ENCODE measurements at regions not wholly inside any gene's neighbourhood (a gene's known extent, or its start where the extent isn't known, plus 50 kb on each side); places are given as distances from the start of the nearest gene placed in this dataset.

GRCh38 chr19:28939236-28939635 is 273.7 kb downstream of the UQCRFS1 start:
- no peak for DNase-seq (ENCODE audit: low read depth in 2 of 2)

- no peak for DNase-seq (ENCODE audit: low read depth in 2 of 2)
Measured at GRCh38 chr19:28936001-28936400, 276.9 kb downstream of the UQCRFS1 start.

- DNase-seq (ENCODE audit: low read depth in 2 of 2) = no peak
Measured at GRCh38 chr19:28934631-28935030, 278.3 kb downstream of the UQCRFS1 start.

- DNase-seq (ENCODE audit: low read depth in 2 of 2) = no peak
Measured at GRCh38 chr19:28933039-28933438, 279.9 kb downstream of the UQCRFS1 start.

DNA sequence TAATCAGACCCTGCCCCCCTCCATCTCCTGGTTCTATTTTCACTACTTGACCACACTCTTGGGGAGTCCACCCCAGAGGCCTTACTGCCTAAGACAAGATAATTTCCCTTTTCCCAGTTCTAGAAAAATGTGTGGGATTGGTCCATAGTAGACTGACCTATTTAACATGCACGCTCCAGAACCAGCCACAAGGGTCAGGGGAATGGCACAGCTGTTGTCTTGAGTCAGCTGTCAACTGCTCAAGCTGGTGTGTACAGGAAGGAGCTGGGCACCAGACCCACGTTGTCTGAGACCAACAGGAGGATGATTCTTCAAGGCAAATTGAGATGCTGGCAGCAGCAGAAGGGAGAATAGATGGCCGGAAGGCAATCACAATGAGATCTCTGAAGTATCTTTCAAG is 280.5 kb downstream of the UQCRFS1 start:
- no peak for DNase-seq (ENCODE audit: low read depth in 2 of 2)

DNA sequence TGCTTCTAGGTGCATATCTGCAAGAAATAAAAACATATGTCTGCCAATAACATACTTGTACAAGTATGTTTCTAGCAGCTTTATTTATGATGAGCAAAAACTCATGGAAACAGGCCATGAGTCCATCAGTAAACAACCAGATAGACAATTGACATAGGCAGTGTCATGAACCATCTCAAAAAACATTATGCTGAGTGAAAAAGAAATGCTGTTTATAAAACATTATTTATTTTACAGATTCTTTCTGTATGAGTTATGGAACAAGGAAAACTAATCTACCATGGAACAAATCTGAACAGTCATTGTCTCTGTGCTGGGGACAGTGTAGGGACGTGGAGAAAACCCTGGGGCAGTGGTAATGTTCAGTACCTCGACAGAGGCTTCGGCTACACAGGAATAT is 283.9 kb downstream of the UQCRFS1 start:
- no peak for DNase-seq (ENCODE audit: low read depth in 2 of 2)

DNA sequence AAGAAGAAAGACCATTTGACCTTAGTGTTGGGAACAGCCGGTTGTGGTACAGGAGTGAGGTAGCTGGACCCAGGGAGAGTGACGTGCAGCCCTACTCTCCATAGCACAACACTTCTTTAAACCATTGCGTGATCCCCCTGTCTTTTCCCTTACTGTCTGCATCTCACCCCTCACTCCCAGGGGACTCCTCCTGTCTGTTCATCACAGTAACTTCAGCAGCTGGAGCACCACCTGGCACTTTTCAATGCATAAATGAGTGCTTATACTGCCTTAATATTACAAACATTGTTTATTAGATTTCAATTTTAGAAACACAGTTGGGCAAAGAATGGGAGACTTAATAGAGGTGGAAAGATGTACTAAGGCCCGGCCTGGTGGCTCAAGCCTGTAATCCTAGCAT is 285.5 kb downstream of the UQCRFS1 start:
- DNase-seq (ENCODE audit: low read depth in 2 of 2) = no peak

DNA sequence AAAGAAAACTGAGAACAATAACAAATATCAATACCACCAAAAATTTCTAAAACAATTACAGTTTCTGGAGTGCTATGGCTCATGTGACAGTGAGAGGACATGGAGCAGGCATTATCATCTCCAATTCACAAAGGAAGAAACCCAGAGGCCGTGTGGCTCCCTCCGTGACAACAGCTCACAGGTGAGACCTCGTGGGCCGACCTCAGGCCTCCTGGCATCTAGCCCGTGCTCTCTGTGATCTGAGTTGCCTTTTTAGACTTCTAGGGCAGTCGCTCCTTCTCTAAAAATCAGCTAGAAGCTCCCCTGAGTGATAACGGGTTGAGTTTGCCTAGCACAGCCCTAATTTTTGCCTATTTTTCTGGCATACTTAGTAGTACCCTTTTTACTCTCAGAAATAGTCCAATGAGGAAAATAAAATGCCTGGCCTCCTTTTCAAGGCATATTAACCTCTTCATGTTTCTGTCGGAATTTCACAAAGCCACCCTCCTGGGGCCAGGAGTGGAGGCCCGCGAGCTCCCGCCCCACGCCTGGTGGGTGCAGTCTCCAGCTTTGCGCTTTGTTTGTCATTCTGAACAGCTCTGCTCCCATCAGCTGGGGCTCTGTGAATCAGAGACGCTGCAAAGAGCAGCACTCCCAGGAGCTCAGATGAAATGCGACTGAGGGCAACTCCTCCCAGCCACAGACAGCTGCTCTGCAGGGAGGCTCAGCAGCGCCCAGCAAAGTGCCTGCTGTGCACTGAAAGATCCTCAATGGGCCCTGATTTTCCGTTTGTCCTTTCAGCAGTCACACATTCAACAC is 292.5 kb downstream of the UQCRFS1 start:
- DNase-seq (ENCODE audit: low read depth in 2 of 2) = no peak

GRCh38 chr19:28917621-28918020 is 295.3 kb downstream of the UQCRFS1 start:
- no peak for DNase-seq (ENCODE audit: low read depth in 2 of 2)

GRCh38 chr19:28915737-28916460 is 297.1 kb downstream of the UQCRFS1 start:
- no peak for DNase-seq (ENCODE audit: low read depth in 2 of 2)

- no peak for DNase-seq (ENCODE audit: low read depth in 2 of 2)
Measured at GRCh38 chr19:28915202-28915601, 297.7 kb downstream of the UQCRFS1 start.

DNA sequence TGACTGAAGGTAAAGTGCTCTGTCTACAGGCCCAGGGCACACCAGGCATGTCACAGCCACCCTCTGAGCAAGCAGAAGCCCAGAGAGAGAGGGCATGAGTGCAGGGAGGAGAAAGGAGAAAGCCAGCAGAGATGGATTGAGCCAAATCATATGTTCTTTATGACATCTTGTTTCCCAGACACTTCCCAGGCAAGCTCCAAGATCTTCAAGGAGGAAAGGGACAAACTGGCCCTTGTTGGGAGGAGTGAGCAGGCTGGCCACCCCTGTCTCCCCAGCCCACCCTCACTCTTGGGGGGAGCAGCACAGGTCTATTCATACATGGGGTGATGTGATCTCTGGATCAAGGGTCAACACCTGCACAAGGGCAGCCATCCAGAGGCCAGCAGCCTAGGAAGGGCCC is 298.8 kb downstream of the UQCRFS1 start:
- no peak for DNase-seq (ENCODE audit: low read depth in 2 of 2)

GRCh38 chr19:28913626-28914025 is 299.3 kb downstream of the UQCRFS1 start:
- no peak for DNase-seq (ENCODE audit: low read depth in 2 of 2)

DNA sequence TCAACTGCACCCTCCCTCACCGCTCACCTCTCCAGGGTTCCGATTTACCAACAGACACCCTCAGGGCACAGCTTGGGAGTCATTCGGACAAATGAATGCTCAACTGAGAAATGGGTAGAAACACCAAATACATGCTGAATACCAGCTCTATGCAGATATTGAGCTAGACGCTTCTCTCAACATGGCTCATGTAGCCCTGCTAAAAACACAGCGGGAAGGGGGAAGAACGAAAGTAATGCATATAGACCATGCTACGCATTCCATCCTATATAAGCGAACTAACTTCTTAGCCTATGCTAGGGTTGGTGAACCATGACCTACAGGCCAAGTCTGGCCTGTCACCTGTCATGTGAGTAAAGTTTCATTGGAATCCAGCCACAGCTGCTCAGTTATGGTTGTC is 304.0 kb downstream of the UQCRFS1 start:
- DNase-seq (ENCODE audit: low read depth in 2 of 2) = no peak

GRCh38 chr19:28907534-28907933 is 305.4 kb downstream of the UQCRFS1 start:
- no peak for DNase-seq (ENCODE audit: low read depth in 2 of 2)

GRCh38 chr19:28905996-28906395 is 307.0 kb downstream of the UQCRFS1 start:
- no peak for DNase-seq (ENCODE audit: low read depth in 2 of 2)

DNA sequence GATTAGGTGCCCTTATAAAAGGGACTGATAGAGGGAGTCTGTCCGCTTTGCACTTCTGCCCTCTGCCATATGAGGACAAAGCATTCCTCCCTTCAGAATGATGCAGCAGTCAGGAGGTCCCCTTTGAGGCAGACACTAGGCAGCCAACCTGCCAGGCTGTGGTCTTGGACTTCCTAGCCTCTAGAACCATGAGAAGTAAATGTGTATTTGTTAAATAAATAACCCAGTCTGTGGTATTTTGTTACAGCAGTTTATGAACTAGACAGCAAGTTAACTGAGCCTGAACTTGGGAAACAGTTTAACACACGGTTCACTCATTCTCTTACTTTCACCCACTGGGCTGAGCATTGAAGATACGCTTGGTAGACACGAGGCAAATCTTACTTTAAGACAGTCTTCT is 313.2 kb downstream of the UQCRFS1 start:
- no peak for DNase-seq (ENCODE audit: low read depth in 2 of 2)

DNA sequence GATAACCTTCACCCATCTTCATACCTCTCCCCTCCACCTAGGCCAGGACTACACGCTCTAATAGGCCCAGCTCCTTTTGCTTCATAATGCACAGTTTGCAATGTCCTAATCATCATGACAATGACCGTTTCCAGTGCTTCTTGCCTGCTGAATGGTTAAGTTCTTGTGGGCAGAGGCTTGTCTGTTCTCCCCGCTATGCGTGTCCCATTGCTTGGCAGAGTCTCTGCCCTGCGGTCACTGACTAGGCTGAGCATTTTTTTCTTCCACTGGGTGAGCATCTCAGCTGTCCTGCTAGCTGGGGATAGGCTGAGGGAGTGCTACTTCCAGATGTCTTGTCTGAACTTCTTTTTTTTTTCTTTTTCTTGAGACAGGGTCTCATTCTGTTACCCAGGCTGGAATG is 314.7 kb downstream of the UQCRFS1 start:
- no peak for DNase-seq (ENCODE audit: low read depth in 2 of 2)

GRCh38 chr19:28889941-28890670 is 322.8 kb downstream of the UQCRFS1 start:
- DNase-seq (ENCODE audit: low read depth in 2 of 2) = no peak

DNA sequence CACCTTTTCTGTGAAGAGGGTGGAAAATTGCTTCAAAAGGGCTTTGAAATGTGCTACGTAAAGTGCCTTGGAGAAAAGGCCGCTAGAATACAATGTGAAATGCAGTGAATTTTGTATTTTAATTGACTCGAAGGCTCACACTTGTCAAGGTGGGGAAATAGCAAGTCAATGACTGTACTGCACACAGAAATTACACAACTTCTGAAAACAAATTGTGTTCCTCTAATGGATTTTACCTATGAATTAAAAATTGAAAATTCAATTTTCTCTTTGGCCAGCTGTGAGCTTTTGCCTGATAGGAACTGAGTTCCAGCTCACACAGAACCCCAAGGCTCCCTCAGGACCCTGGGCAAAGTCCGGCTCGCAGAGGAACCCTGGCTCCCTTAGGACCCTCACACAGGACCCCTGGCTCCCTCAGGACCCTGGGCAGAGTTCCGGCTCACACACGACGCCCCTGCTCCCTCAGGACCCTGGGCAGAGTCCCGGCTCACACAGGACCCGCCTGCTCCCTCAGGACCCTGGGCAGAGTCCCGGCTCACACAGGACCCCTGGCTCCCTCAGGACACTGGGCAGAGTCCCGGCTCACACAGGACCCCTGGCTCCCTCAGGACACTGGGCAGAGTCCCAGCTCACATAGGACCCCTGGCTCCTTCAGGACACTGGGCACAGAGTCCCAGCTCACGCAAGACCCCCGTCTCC is 324.9 kb downstream of the UQCRFS1 start:
- no peak for DNase-seq (ENCODE audit: low read depth in 2 of 2)

DNA sequence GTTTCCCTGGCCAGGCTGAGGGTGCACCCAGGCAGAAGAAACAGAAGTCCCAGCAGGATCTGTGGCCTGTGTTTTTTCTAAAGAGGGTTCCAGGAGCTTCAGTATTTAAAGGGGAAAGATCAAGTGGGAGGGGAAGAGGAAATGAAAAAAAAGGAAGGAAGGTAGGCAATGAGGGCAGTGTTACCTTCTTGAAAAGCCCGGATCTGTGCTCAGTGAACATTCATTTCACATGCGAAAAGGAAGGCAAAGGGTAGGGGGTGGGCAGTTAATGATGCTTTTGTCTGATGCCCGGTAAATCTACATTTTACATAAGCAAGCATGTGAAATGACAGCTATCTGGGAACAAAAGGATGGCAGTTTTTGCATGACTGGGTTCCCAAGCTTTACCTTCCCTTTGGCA is 326.2 kb downstream of the UQCRFS1 start:
- DNase-seq (ENCODE audit: low read depth in 2 of 2) = no peak

DNA sequence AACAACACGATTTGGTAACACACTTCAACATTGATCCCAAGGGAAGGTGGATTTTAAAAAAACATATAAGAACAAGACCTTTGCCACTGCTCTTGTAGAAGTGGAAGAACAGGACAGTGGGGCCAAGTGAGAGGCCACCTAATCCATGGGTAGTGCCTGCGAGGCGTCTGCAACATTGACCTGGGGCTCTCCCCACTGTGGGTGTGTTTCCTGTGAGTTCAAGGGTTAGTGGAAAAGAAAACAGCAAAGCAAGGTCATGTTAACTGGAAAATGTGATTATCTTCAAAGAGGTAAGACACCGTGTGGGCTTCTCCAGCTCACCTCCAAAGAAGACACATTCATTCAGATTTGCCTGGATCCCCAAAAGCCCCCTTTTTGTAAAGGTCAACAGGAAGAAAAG is 327.0 kb downstream of the UQCRFS1 start:
- no peak for DNase-seq (ENCODE audit: low read depth in 2 of 2)

All from stimulated activated CD8-positive, alpha-beta memory T cell treated with anti-CD3 and anti-CD28 coated beads, Interleukin-7, amount 100 ng/mL, for 4 hours (primary cell).